Osteocyte (in vitro differentiated cells): ENCODE measurements at regions not wholly inside any gene's neighbourhood (a gene's known extent, or its start where the extent isn't known, plus 50 kb on each side); places are given as distances from the start of the nearest gene placed in this dataset.
"Not testable (repeated sequence)": the region's sequence is repeated elsewhere in the genome, so short reads cannot be mapped to it uniquely, and the experiment has no call there.

Experiments
- DNase-seq: peaks from one replicate; pipeline ENCODE4 v3.0.0; 2021; ENCODE audit warnings: mixed read lengths; ENCODE audit not compliant: unreplicated experiment; ENCODE audit errors: extremely low spot score
- H3K27ac Mint-ChIP-seq: one replicate; pipeline ENCODE4 v1.8.0; 2021; ENCODE audit warnings: mild to moderate bottlenecking, mixed read lengths; ENCODE audit not compliant: unreplicated experiment
- H3K27me3 Mint-ChIP-seq: one replicate; pipeline ENCODE4 v1.8.0; 2021; ENCODE audit warnings: mixed read lengths; ENCODE audit not compliant: unreplicated experiment
- H3K36me3 Mint-ChIP-seq: one replicate; pipeline ENCODE4 v1.8.0; 2021; ENCODE audit warnings: mixed read lengths; ENCODE audit not compliant: unreplicated experiment
- H3K4me1 Mint-ChIP-seq: one replicate; pipeline ENCODE4 v1.8.0; 2021; ENCODE audit warnings: mixed read lengths; ENCODE audit not compliant: unreplicated experiment
- H3K4me3 Mint-ChIP-seq: one replicate; pipeline ENCODE4 v1.8.0; 2021; ENCODE audit warnings: mild to moderate bottlenecking, moderate library complexity, mixed read lengths; ENCODE audit not compliant: unreplicated experiment
- H3K9me3 Mint-ChIP-seq: one replicate; pipeline ENCODE4 v1.8.0; 2021; ENCODE audit warnings: mixed read lengths; ENCODE audit not compliant: unreplicated experiment
- TF ChIP-seq, protein P1 (sequence below): fragments of 200-600 bp; sonication (generic); IDR thresholded peaks from 2 replicates; pipeline ENCODE4 v1.5.0; 2021; ENCODE audit warnings: antibody characterized with exemption, mild to moderate bottlenecking, moderate library complexity

DNA sequence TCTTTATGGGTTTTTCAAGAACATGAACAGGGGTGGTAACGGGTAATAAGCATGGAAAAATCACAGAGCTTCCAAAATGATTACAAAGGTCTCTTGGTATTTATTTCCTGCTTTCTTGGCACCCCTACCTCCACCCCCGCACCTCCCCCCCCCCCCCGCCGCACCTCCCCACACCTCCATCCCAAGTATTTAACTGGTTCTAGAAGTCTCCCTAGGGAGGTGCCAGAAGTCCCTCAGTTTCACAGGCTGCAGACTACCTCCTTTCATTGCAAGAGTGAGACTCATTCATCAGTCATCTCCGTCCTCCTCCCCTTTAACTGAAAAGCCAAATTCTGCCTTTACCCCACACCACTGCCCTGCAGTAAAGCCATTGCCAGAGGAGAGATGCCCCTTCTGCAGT, 169.4 kb downstream of the ALDH1A2 start:
- no peaks in the 10 kb centered on the region for H3K4me1 Mint-ChIP-seq
- peaks cover 10% of the 10 kb centered on the region for H3K27me3 Mint-ChIP-seq
- no peaks in the 10 kb centered on the region for H3K36me3 Mint-ChIP-seq
- no peaks in the 10 kb centered on the region for H3K9me3 Mint-ChIP-seq
- TF ChIP-seq, protein P1, sequence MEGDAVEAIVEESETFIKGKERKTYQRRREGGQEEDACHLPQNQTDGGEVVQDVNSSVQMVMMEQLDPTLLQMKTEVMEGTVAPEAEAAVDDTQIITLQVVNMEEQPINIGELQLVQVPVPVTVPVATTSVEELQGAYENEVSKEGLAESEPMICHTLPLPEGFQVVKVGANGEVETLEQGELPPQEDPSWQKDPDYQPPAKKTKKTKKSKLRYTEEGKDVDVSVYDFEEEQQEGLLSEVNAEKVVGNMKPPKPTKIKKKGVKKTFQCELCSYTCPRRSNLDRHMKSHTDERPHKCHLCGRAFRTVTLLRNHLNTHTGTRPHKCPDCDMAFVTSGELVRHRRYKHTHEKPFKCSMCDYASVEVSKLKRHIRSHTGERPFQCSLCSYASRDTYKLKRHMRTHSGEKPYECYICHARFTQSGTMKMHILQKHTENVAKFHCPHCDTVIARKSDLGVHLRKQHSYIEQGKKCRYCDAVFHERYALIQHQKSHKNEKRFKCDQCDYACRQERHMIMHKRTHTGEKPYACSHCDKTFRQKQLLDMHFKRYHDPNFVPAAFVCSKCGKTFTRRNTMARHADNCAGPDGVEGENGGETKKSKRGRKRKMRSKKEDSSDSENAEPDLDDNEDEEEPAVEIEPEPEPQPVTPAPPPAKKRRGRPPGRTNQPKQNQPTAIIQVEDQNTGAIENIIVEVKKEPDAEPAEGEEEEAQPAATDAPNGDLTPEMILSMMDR: no peak
- H3K4me3 Mint-ChIP-seq: no peak overlapping the region
- no peak for DNase-seq
- H3K27ac Mint-ChIP-seq: no peak overlapping the region

DNA sequence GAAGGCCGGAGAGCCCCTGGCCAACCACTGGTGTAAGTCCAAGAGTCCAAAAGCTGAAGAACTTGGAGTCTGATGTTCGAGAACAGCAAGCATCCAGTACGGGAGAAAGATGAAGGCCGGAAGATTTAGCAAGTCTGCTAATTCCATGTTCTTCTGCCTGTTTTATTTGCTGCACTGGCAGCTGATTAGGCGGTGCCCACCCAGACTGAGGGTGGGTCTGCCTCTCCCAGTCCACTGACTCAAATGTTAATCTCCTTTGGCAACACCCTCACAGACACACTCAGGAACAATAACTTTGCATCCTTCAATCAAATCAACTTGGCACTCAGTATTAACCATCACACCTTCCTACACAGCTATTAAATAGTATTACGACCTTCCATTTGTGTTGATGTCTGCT, 168.6 kb downstream of the ALDH1A2 start:
- H3K9me3 Mint-ChIP-seq, H3K4me1 Mint-ChIP-seq, H3K36me3 Mint-ChIP-seq, H3K4me3 Mint-ChIP-seq, H3K27ac Mint-ChIP-seq, DNase-seq: not testable (repeated sequence)
- H3K27me3 Mint-ChIP-seq: peaks cover 14% of the 10 kb centered on the region

DNA sequence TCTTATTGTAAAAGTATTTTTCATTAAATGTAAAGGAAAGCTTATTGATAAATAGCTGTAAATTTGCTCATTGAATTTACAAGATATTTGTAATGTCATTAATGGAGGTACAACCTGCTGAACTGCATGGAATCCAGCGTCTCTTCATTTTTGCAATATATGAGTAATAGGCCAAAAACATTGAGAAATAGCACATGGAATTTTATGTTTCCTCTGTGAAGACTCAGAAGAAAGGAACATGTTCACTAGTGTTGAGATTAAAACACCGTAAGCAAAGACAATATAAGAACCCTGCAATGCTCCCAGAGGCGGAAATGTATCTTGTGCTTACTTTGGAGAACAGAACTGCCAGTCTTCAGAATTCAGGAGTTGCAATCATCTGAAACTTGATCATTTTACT, 167.6 kb downstream of the ALDH1A2 start:
- Mint-ChIP-seq H3K27me3 (peaks cover 14% of the 10 kb centered on the region), H3K4me1 (no peaks in the 10 kb centered on the region), H3K27ac (no peak overlapping the region), H3K4me3 (no peak overlapping the region), H3K9me3 (no peaks in the 10 kb centered on the region), H3K36me3 (no peaks in the 10 kb centered on the region)
- DNase-seq: no peak
- TF ChIP-seq, protein P1: no peak

DNA sequence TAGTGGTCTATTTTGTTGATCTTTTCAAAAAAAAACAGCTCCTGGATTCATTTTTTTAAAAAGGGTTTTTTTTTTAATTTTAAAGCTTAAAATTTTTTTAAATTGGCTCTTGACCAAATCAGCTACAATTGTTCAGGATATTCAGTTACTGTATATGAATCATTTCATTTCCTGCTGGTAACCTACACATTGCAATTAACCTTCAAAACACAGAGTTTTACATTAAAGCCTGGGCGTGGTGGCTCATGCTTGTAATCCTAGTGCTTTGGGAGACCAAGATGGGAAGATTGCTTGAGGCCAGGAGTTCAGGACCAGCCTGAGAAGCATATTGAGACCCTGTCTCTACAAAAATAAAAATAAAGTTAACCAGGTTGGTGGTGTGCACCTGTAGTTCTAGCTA, 163.4 kb downstream of the ALDH1A2 start:
- no peak for DNase-seq
- TF ChIP-seq, protein P1: no peak
- H3K9me3 Mint-ChIP-seq: no peaks in the 10 kb centered on the region
- no peak overlapping the region for H3K27ac Mint-ChIP-seq
- peaks cover 30% of the 10 kb centered on the region for H3K27me3 Mint-ChIP-seq
- H3K4me1 Mint-ChIP-seq: no peaks in the 10 kb centered on the region
- H3K36me3 Mint-ChIP-seq: no peaks in the 10 kb centered on the region
- no peak overlapping the region for H3K4me3 Mint-ChIP-seq
